RWPE2 (cell line): ENCODE measurements at regions not wholly inside any gene's neighbourhood (a gene's known extent, or its start where the extent isn't known, plus 50 kb on each side); places are given as distances from the start of the nearest gene placed in this dataset.

Experiments used
- ATAC-seq: fragments of 200-7000 bp; cut with Tn5 transposase; 3 replicates; pipeline ENCODE4 v1.9.1; 2021; ENCODE audit warnings: low read depth
- DNase-seq: peaks from one replicate; pipeline ENCODE4 v3.0.0-alpha.2; 2020; ENCODE audit warnings: low spot score
- H3K27ac ChIP-seq: fragments of 450-650 bp; 2 replicates; pipeline ENCODE4 v1.5.1; 2017; ENCODE audit warnings: mild to moderate bottlenecking; ENCODE audit not compliant: poor library complexity, severe bottlenecking
- H3K27me3 ChIP-seq: fragments of 250-450 bp; sonication (Bioruptor Pico); 2 replicates; pipeline ENCODE4 v1.5.1; 2021; ENCODE audit warnings: mild to moderate bottlenecking, moderate library complexity; ENCODE audit not compliant: insufficient read depth, poor library complexity, severe bottlenecking
- H3K36me3 ChIP-seq: fragments of 250-450 bp; sonication (Bioruptor Pico); 2 replicates; pipeline ENCODE4 v1.5.1; 2020; ENCODE audit warnings: low read depth, mild to moderate bottlenecking, moderate library complexity
- H3K4me1 ChIP-seq: fragments of 250-450 bp; sonication (Bioruptor Pico); 2 replicates; pipeline ENCODE4 v1.5.1; 2021; ENCODE audit warnings: mild to moderate bottlenecking, moderate library complexity; ENCODE audit not compliant: insufficient read depth, poor library complexity, severe bottlenecking
- H3K4me3 ChIP-seq: fragments of 250-450 bp; sonication (Bioruptor Pico); 2 replicates; pipeline ENCODE4 v1.5.1; 2021; ENCODE audit warnings: mild to moderate bottlenecking, moderate library complexity; ENCODE audit not compliant: severe bottlenecking
- H3K9me3 ChIP-seq: fragments of 250-450 bp; sonication (Bioruptor Pico); 2 replicates; pipeline ENCODE4 v1.5.1; 2021; ENCODE audit warnings: mild to moderate bottlenecking, moderate library complexity; ENCODE audit not compliant: severe bottlenecking
- TF ChIP-seq, protein P1 (sequence below): fragments of 450-650 bp; IDR thresholded peaks from one replicate; pipeline ENCODE4 v1.5.1; 2017; ENCODE audit warnings: mild to moderate bottlenecking, moderate library complexity; ENCODE audit not compliant: poor library complexity, severe bottlenecking

DNA sequence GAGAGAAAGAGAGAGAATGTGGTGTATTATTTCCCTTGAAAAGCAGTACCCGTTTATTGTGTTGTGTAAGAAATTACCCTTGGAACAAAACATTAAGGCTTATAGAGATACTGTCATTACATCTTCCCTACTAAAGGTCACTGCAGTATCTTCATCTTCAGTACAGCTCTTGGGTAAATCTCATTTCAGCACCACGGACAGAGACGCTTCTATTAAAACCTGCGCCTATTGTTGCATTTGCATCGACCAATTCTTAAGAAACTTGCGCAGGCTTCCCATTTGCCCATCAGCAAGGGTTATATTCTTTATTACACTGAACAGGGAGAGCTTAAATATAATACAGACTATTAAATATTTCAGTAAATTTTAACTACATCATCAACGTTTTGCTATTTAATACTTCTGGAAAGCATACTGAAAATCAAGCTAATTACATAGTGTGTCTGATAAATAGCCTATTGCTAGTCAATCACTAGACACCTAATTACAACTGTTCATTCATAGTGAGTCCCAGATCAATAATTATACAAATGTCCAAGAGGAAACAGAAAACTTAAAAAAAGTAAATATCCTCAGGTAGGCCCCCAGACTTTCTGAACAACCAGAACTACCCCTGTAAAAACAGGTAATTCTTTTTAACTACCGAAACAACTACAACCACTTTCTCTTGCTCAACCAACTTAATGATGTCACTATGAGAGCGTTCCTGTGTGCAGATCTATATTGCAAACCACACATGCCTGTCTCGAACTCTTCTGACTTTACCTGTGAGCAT is 350.6 kb downstream of the LIG4 start:
- DNase-seq = no peak

DNA sequence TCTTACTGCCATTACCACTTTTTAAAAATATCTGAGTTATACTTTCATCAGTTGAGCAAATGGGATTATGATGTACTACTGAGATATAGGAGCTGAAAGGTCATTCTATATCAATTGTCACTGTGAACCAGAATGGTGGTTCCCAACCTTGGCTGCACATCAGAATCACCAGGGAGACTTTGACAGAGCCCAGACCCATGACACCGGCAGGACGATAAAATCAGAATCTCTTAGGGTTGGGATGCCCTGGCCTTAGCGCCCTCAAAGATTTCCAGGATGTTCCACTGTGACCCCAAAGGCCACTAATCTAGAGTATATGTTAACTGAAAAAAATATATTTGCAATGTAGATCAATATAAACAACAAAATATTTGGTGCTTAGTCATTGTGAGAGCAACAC is 355.1 kb downstream of the LIG4 start:
- no peak for ATAC-seq
- H3K27ac ChIP-seq = no peak overlapping the region
- no peaks in the 10 kb centered on the region for H3K36me3 ChIP-seq
- peaks cover 6% of the 10 kb centered on the region for H3K9me3 ChIP-seq
- TF ChIP-seq, protein P1, sequence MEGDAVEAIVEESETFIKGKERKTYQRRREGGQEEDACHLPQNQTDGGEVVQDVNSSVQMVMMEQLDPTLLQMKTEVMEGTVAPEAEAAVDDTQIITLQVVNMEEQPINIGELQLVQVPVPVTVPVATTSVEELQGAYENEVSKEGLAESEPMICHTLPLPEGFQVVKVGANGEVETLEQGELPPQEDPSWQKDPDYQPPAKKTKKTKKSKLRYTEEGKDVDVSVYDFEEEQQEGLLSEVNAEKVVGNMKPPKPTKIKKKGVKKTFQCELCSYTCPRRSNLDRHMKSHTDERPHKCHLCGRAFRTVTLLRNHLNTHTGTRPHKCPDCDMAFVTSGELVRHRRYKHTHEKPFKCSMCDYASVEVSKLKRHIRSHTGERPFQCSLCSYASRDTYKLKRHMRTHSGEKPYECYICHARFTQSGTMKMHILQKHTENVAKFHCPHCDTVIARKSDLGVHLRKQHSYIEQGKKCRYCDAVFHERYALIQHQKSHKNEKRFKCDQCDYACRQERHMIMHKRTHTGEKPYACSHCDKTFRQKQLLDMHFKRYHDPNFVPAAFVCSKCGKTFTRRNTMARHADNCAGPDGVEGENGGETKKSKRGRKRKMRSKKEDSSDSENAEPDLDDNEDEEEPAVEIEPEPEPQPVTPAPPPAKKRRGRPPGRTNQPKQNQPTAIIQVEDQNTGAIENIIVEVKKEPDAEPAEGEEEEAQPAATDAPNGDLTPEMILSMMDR = no peak
- DNase-seq = no peak
- H3K4me3 ChIP-seq = no peak overlapping the region
- H3K27me3 ChIP-seq = peaks cover 9% of the 10 kb centered on the region
- H3K4me1 ChIP-seq = no peaks in the 10 kb centered on the region

More for the DNA sequence above, 350.6 kb downstream of the LIG4 start:
- no peak overlapping the region for H3K4me3 ChIP-seq
- no peaks in the 10 kb centered on the region for H3K36me3 ChIP-seq
- H3K27me3 ChIP-seq = peaks cover 48% of the 10 kb centered on the region
- TF ChIP-seq, protein P1 = no peak
- H3K9me3 ChIP-seq = peaks cover 8% of the 10 kb centered on the region
- no peak for ATAC-seq
- no peaks in the 10 kb centered on the region for H3K4me1 ChIP-seq
- no peak overlapping the region for H3K27ac ChIP-seq

DNA sequence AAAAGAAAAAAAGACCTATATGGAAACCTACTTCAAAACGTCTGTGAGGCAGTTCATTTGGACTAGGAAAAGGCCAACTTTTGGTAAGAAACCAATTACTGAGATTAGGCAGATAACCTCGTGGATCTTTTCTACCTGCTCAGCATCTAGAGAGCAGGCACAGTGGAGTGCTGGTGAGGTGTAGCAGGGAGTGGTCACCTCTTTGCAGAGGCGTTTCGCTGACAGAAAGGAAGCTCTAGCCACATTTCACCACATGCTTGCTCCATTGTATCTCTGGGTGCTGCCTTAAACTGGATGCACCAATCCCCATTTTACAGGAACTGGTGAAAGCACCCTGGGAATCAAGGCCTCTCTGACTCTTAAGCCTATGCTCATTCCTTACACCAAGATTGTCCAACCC is 360.5 kb downstream of the LIG4 start:
- no peaks in the 10 kb centered on the region for H3K4me1 ChIP-seq
- ATAC-seq (no peak), DNase-seq (no peak)
- H3K9me3 ChIP-seq = no peaks in the 10 kb centered on the region
- H3K4me3 ChIP-seq = no peak overlapping the region
- no peaks in the 10 kb centered on the region for H3K36me3 ChIP-seq
- no peaks in the 10 kb centered on the region for H3K27me3 ChIP-seq
- TF ChIP-seq, protein P1 = no peak
- no peak overlapping the region for H3K27ac ChIP-seq

DNA sequence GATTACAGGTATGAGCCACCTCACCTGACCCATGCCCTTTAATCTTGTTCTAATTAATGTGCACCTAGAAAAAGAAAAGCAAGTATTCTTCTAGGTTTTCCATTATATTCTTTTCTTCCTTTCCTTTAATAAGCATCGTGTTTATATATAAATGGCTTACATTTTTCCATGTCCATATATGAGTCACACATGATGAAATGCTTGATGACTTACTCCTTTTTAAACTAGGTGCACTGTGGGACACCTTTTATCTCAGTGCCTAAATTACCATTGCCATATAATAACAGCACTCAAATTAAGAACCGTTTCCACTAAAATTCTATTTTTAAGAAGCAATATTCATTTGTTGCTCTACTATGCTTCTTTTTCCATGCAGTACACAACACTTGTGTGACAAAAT is 363.3 kb downstream of the LIG4 start:
- H3K27ac ChIP-seq = no peak overlapping the region
- no peak for DNase-seq
- TF ChIP-seq, protein P1 = no peak

DNA sequence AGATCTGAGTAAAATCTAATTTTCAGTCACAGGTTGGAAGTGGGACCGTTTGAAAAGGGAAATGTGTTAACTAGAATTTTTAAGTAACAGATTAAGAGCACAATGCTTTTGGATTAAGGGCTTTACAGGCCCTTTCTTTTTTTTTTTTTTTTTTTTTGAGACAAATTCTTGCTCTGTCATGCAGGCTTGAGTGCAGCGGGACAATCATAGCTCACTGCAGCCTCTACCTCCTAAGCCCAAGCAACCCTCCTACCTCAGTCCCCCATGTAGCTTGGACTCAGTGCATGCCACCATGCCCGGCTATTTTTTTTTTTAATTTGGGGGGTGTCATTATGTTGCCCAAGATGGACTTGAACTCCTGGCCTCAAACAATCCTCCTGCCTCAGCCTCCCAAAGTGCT is 363.7 kb downstream of the LIG4 start:
- Histone ChIP-seq H3K27me3 (no peaks in the 10 kb centered on the region), H3K9me3 (no peaks in the 10 kb centered on the region), H3K27ac (no peak overlapping the region), H3K4me3 (no peak overlapping the region), H3K36me3 (no peaks in the 10 kb centered on the region), H3K4me1 (no peaks in the 10 kb centered on the region)
- TF ChIP-seq, protein P1 = no peak
- DNase-seq (no peak), ATAC-seq (no peak)

More for the DNA sequence above, 363.3 kb downstream of the LIG4 start:
- Histone ChIP-seq H3K4me3 (no peak overlapping the region), H3K9me3 (no peaks in the 10 kb centered on the region), H3K36me3 (no peaks in the 10 kb centered on the region), H3K4me1 (no peaks in the 10 kb centered on the region), H3K27me3 (no peaks in the 10 kb centered on the region)
- ATAC-seq = no peak
